K562 (cell line): ENCODE measurements at regions not wholly inside any gene's neighbourhood (a gene's known extent, or its start where the extent isn't known, plus 50 kb on each side); places are given as distances from the start of the nearest gene placed in this dataset.

Experiments used
- ATAC-seq: fragments of 200-7000 bp; cut with Tn5 transposase; 3 replicates; pipeline ENCODE4 v1.9.1; 2020; ENCODE audit warnings: moderate library complexity
- BruUV-seq: library from RNA; stranded (reverse); fragments of 400-500 nt; replicated peaks from 2 replicates; lab custom pipeline; 2021; lab: Mats Ljungman, UMichigan
- CTCF ChIA-PET: fragments of 300-600 bp; formaldehyde crosslinking; extraction: SDS; loops from one replicate; lab custom pipeline; 2021; ENCODE audit warnings: low intra/inter-chr PET ratio; lab: Yijun Ruan, JAX
- POLR2A ChIA-PET: fragments of 300-600, 350-650 bp; sonication (Branson Sonifier 250); formaldehyde crosslinking; extraction: SDS; loops from one replicate; lab custom pipeline; 2021; ENCODE audit warnings: antibody characterized with exemption, inconsistent platforms; lab: Yijun Ruan, JAX
- DNase-seq, 4 experiments: peaks; one replicate each; pipeline versions ENCODE4 v3.0.0 to v3.0.0-alpha.2; 2011 to 2018; ENCODE audit warnings: low spot score in 3 of 4, mixed read lengths in 3 of 4; ENCODE audit errors: extremely low read depth in 1 of 4
- FAIRE-seq: peaks from 2 replicates; lab custom pipeline; 2011; peaks lifted over from hg19 to GRCh38; lab: Jason Lieb, UNC
- H2AFZ ChIP-seq: 2 replicates; pipeline ENCODE4 v1.6.0; 2011; ENCODE audit warnings: low read depth, low read length, control low read depth, inconsistent platforms
- H3K27ac ChIP-seq: fragments of 200-600 bp; 3 replicates; pipeline ENCODE4 v1.8.0; 2011; ENCODE audit warnings: low read depth, mild to moderate bottlenecking, control low read depth, inconsistent platforms, low read length, moderate library complexity, mixed read lengths; ENCODE audit errors: extremely low read depth
- H3K27me3 ChIP-seq, 2 experiments: fragments of 300-600 bp in 1 of 2; 2 replicates in 1 of 2; 3 replicates in 1 of 2; pipeline versions ENCODE4 v1.6.0 to v1.8.0; 2011; ENCODE audit warnings: inconsistent platforms in 2 of 2, low read length in 2 of 2, mild to moderate bottlenecking in 1 of 2, mixed read lengths in 1 of 2, moderate library complexity in 1 of 2; ENCODE audit not compliant: control insufficient read depth in 2 of 2, insufficient read depth in 2 of 2
- H3K36me3 ChIP-seq: fragments of 300-600 bp; 3 replicates; pipeline ENCODE4 v1.8.0; 2011; ENCODE audit warnings: mild to moderate bottlenecking, low read length, inconsistent platforms; ENCODE audit not compliant: control insufficient read depth, insufficient read depth
- H3K4me1 ChIP-seq, 2 experiments: fragments of 200-600 bp in 1 of 2; replicated peaks in 1 of 2; 2 replicates in 1 of 2; 3 replicates in 1 of 2; pipeline versions ENCODE4 v1.5.1 to v1.8.0; 2011; ENCODE audit warnings: inconsistent platforms in 2 of 2, low read length in 2 of 2, mild to moderate bottlenecking in 1 of 2, mixed read lengths in 1 of 2, moderate library complexity in 1 of 2; ENCODE audit not compliant: control insufficient read depth in 2 of 2, insufficient read depth in 2 of 2
- H3K4me2 ChIP-seq: 2 replicates; pipeline ENCODE4 v1.6.1; 2011; ENCODE audit warnings: low read length, control low read depth, inconsistent platforms, mixed read lengths; ENCODE audit not compliant: insufficient read depth
- H3K4me3 ChIP-seq: fragments of 200-600 bp; sonication (generic), shearing (Covaris generic); 2 replicates; pipeline ENCODE4 v1.5.1; 2016; ENCODE audit warnings: control low read depth, inconsistent platforms
- H3K79me2 ChIP-seq: fragments of 200-600 bp; 3 replicates; pipeline ENCODE4 v1.8.0; 2011; ENCODE audit warnings: low read length, inconsistent platforms; ENCODE audit not compliant: control insufficient read depth, insufficient read depth
- H3K9ac ChIP-seq, 2 experiments: 2 replicates each; pipeline versions ENCODE4 v1.6.0 to v1.6.1; 2011; ENCODE audit warnings: low read depth in 2 of 2, low read length in 2 of 2, control low read depth in 1 of 2, inconsistent platforms in 1 of 2, mild to moderate bottlenecking in 1 of 2, mixed read lengths in 1 of 2; ENCODE audit not compliant: insufficient read depth in 1 of 2
- H3K9me1 ChIP-seq: one replicate; pipeline ENCODE4 v1.6.0; 2011; ENCODE audit warnings: inconsistent platforms, mild to moderate bottlenecking, low read length, moderate library complexity; ENCODE audit not compliant: control insufficient read depth, insufficient read depth
- H3K9me3 ChIP-seq: replicated peaks from 2 replicates; pipeline ENCODE4 v1.5.1; 2011; ENCODE audit warnings: low read depth, low read length, inconsistent platforms; ENCODE audit not compliant: control insufficient read depth, insufficient read depth
- H4K20me1 ChIP-seq: replicated peaks from 2 replicates; pipeline ENCODE4 v1.6.1; 2011; ENCODE audit warnings: low read length, inconsistent platforms, mixed read lengths; ENCODE audit not compliant: control insufficient read depth, insufficient read depth
- ARID2 ChIP-seq: fragments of 450-650 bp; IDR thresholded peaks from 2 replicates; pipeline ENCODE4 v1.6.1; 2017; ENCODE audit warnings: antibody characterized with exemption, mild to moderate bottlenecking
- EHMT2 ChIP-seq: fragments of 450-650 bp; IDR thresholded peaks from 2 replicates; pipeline ENCODE4 v1.6.1; 2018; ENCODE audit warnings: antibody characterized with exemption
- GTF3C2 ChIP-seq: IDR thresholded peaks from 3 replicates; pipeline ENCODE4 v1.6.1; 2011; ENCODE audit warnings: borderline replicate concordance, mild to moderate bottlenecking, moderate library complexity; ENCODE audit not compliant: insufficient read length; ENCODE audit errors: extremely low read depth
- MECOM ChIP-seq: fragments of 250-450 bp; sonication (Bioruptor Pico); IDR thresholded peaks from 2 replicates; pipeline ENCODE4 v1.8.0; 2022; ENCODE audit warnings: inconsistent platforms
- OTX1 ChIP-seq: fragments of 450-650 bp; formaldehyde crosslinking; IDR thresholded peaks from 2 replicates; pipeline ENCODE4 v1.4.0; 2022; ENCODE audit warnings: mild to moderate bottlenecking
- RFX7 ChIP-seq: fragments of 250-450 bp; sonication (Bioruptor Pico); IDR thresholded peaks from 2 replicates; pipeline ENCODE4 v1.5.1; 2021; ENCODE audit warnings: mild to moderate bottlenecking
- SRSF3 ChIP-seq: fragments of 200-400 bp; formaldehyde crosslinking; IDR thresholded peaks from 2 replicates; pipeline ENCODE4 v1.6.1; 2016; ENCODE audit warnings: mild to moderate bottlenecking, low read length, moderate library complexity; ENCODE audit not compliant: insufficient read depth
- THAP12 ChIP-seq: fragments of 250-450 bp; sonication (Bioruptor Pico); IDR thresholded peaks from 2 replicates; pipeline ENCODE4 v1.9.0; 2021; ENCODE audit warnings: mild to moderate bottlenecking, inconsistent platforms
- ZBTB5 ChIP-seq: fragments of 450-650 bp; IDR thresholded peaks from 2 replicates; pipeline ENCODE4 v1.6.1; 2017; ENCODE audit warnings: antibody characterized with exemption
- ZNF408 ChIP-seq: fragments of 250-450 bp; sonication (Bioruptor Pico); IDR thresholded peaks from 2 replicates; pipeline ENCODE4 v1.4.0; 2020; ENCODE audit warnings: low read depth, mild to moderate bottlenecking, moderate library complexity
- ZNF592 ChIP-seq: fragments of 450-650 bp; IDR thresholded peaks from 2 replicates; pipeline ENCODE4 v1.6.1; 2017; ENCODE audit warnings: antibody characterized with exemption, mild to moderate bottlenecking
- WGBS: fragments of 100-300 bp; shearing (Covaris generic); methylation state at CpG from one replicate; pipeline ENCODE4 v1.1.6; 2016; ENCODE audit warnings: low coverage, mixed read lengths; ENCODE audit not compliant: insufficient coverage; ENCODE audit errors: missing lambda C conversion rate; 5-methylcytosine and 5-hydroxymethylcytosine counted together
- in situ Hi-C: fragments of 300-500 bp; cut with MboI; formaldehyde crosslinking; loops from 4 replicates; pipeline ENCODE4 v1.15.0; 2018; ENCODE audit warnings: inconsistent platforms, mixed read lengths
- intact Hi-C: fragments of 100-400 bp; cut with micrococcal nuclease; formaldehyde crosslinking; loops from 2 replicates; pipeline ENCODE4 v1.14.2; 2022

GRCh38 chr18:30533716-30534115 lies 508.8 kb downstream of the DSC3 start:
- Histone ChIP-seq H3K36me3 (no peaks in the 10 kb centered on the region), H3K27ac (no peak overlapping the region), H3K9me1 (no peaks in the 10 kb centered on the region), H2AFZ (no peak overlapping the region; the same call in 1 of the 2 replicates), H4K20me1 (no peaks in the 10 kb centered on the region), H3K4me1 (peaks cover 0 to 3% of the 10 kb centered on the region in 2 experiments; a peak in 1 of 5 replicates), H3K4me3 (no peak overlapping the region), H3K4me2 (no peak overlapping the region), H3K9ac (no peak overlapping the region), H3K27me3 (no peaks in the 10 kb centered on the region), H3K79me2 (no peaks in the 10 kb centered on the region), H3K9me3 (no peaks in the 10 kb centered on the region)
- no TSS peak for BruUV-seq
- ATAC-seq (no peak), DNase-seq (no peak), FAIRE-seq (no peak)
- 25% methylated on average over 1 of the region's 1 CpG for WGBS
- intact Hi-C loops (no loop called here), in situ Hi-C loops (no loop called here)
- CTCF ChIA-PET: no interaction called here
- POLR2A ChIA-PET: no interaction called here
- no peak for TF ChIP-seq SRSF3
- TF ChIP-seq ARID2: no peak
- no peak for TF ChIP-seq OTX1
- TF ChIP-seq GTF3C2: no peak
- TF ChIP-seq THAP12 (CRISPR knock-in tag): no peak
- TF ChIP-seq ZNF592: peak; percentile 62
- no peak for TF ChIP-seq EHMT2
- TF ChIP-seq ZBTB5: no peak
- 0 out of 2 replicates have a peak, but pooled peaks have one; percentile 12 for TF ChIP-seq MECOM (CRISPR knock-in tag)
- no peak for TF ChIP-seq ZNF408 (CRISPR knock-in tag)
- TF ChIP-seq RFX7 (CRISPR knock-in tag): no peak
